CD4-positive, alpha-beta memory T cell (primary cell): ENCODE measurements at regions not wholly inside any gene's neighbourhood (a gene's known extent, or its start where the extent isn't known, plus 50 kb on each side); places are given as distances from the start of the nearest gene placed in this dataset.

ENCODE experiments used
- CTCF ChIA-PET: fragments of 350-600 bp; sonication (Branson Sonifier 250); formaldehyde crosslinking; loops from one replicate; lab custom pipeline; 2021; ENCODE audit warnings: inconsistent platforms; ENCODE audit not compliant: partially characterized antibody; lab: Charles Lee
- POLR2A ChIA-PET: fragments of 350-600 bp; sonication (Branson Sonifier 250); formaldehyde crosslinking; loops from one replicate; lab custom pipeline; 2021; ENCODE audit not compliant: partially characterized antibody; lab: Charles Lee
- DNase-seq, 5 donors: peaks; one replicate each; pipeline versions ENCODE4 v3.0.0 to v3.0.0-alpha.2; 2020 to 2022; ENCODE audit warnings: mixed read lengths in 1 of 5
- H3K27ac ChIP-seq: one replicate; pipeline ENCODE4 v1.7.0; 2013; ENCODE audit warnings: low read depth, low read length
- H3K27me3 ChIP-seq: 2 replicates; pipeline ENCODE4 v1.7.0; 2013; ENCODE audit warnings: mild to moderate bottlenecking, low read length, moderate library complexity; ENCODE audit not compliant: insufficient read depth
- H3K36me3 ChIP-seq: 2 replicates; pipeline ENCODE4 v1.7.0; 2013; ENCODE audit warnings: mild to moderate bottlenecking, low read length, moderate library complexity; ENCODE audit not compliant: insufficient read depth
- H3K4me1 ChIP-seq: 2 replicates; pipeline ENCODE4 v1.7.0; 2013; ENCODE audit warnings: mild to moderate bottlenecking, low read length, moderate library complexity; ENCODE audit not compliant: insufficient read depth
- H3K4me3 ChIP-seq, 2 donors: one replicate each; pipeline ENCODE4 v1.7.0; 2013; ENCODE audit warnings: low read length in 2 of 2, mild to moderate bottlenecking in 1 of 2
- H3K9me3 ChIP-seq, 2 donors: one replicate each; pipeline ENCODE4 v1.7.0; 2013; ENCODE audit warnings: low read length in 2 of 2, control low read depth in 1 of 2; ENCODE audit not compliant: control insufficient read depth in 1 of 2
- H3K27ac Mint-ChIP-seq, 7 donors: one replicate each; pipeline ENCODE4 v1.8.0; 2020 to 2021; ENCODE audit warnings: mixed read lengths in 7 of 7, mild to moderate bottlenecking in 6 of 7, inconsistent platforms in 3 of 7, moderate library complexity in 3 of 7
- H3K27me3 Mint-ChIP-seq, 2 donors: one replicate each; pipeline ENCODE4 v1.8.0; 2020 to 2021; ENCODE audit warnings: mixed read lengths in 2 of 2
- H3K36me3 Mint-ChIP-seq, 2 donors: one replicate each; pipeline ENCODE4 v1.8.0; 2020 to 2021; ENCODE audit warnings: mixed read lengths in 2 of 2, inconsistent platforms in 1 of 2, mild to moderate bottlenecking in 1 of 2
- H3K4me1 Mint-ChIP-seq, 4 donors: one replicate each; pipeline ENCODE4 v1.8.0; 2020 to 2021; ENCODE audit warnings: mixed read lengths in 4 of 4, mild to moderate bottlenecking in 1 of 4
- H3K4me3 Mint-ChIP-seq, 8 donors: one replicate each; pipeline ENCODE4 v1.8.0; 2020 to 2021; ENCODE audit warnings: mixed read lengths in 8 of 8, mild to moderate bottlenecking in 7 of 8, moderate library complexity in 6 of 8, inconsistent platforms in 3 of 8
- H3K9me3 Mint-ChIP-seq, 8 donors: one replicate each; pipeline ENCODE4 v1.8.0; 2020 to 2021; ENCODE audit warnings: mixed read lengths in 8 of 8, mild to moderate bottlenecking in 5 of 8, inconsistent platforms in 3 of 8, moderate library complexity in 1 of 8
- intact Hi-C: fragments of 100-400 bp; cut with micrococcal nuclease; formaldehyde crosslinking; loops from one replicate; pipeline ENCODE4 v1.15.1; 2023

DNA sequence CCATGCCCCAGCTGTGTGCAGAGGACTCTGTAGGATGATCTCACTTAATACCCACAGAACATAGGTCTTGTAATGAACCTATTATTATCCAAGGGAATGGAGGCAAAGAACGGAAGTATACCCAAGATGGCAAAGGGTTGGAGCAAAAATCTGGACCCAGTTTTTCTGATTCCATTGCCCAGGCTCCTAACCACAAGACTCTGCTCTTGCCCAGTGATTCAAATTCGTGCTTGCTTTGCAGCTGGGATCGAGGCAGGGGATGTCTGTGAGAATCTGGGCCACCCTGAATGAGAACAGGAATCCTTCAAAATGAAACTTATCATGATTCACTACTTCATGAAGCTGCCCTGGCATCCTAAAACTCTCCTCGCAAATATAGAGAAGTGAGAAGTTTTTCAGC, 97.5 kb upstream of the KCNJ6 start:
- Mint-ChIP-seq H3K4me3 (no peak overlapping the region), H3K36me3 (no peaks in the 10 kb centered on the region), H3K4me1 (no peaks in the 10 kb centered on the region), H3K27me3 (peaks cover 2% of the 10 kb centered on the region in 2 donors), H3K27ac (no peak overlapping the region), H3K9me3 (peaks cover 0 to 11% (median 5%) of the 10 kb centered on the region in 8 donors)
- ChIA-PET POLR2A (no interaction called here), CTCF (no interaction called here)
- Histone ChIP-seq H3K27ac (no peak overlapping the region), H3K36me3 (no peaks in the 10 kb centered on the region), H3K9me3 (no peaks in the 10 kb centered on the region), H3K27me3 (no peaks in the 10 kb centered on the region), H3K4me3 (no peak overlapping the region), H3K4me1 (no peaks in the 10 kb centered on the region)
- intact Hi-C loops, result no loop called here
- no peak for DNase-seq

DNA sequence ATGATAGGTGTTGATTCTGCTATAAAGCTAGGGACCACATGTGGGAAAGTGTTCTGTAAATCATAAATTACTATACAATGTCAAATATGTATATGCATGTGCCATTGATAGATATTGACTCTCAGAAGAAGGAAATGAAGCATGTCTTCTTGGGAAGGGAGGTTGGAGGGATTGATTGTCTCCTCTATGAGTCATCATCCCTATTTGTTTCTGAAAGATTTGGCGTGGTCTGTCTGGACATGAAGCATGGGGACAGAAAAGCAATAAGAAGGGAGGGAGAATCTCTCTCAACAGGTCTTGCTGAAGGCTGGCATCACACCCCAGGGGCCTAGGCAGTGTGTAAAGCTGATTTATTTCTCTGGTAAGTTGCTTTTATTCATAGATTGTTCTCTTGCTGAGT, 98.0 kb upstream of the KCNJ6 start:
- Mint-ChIP-seq H3K9me3 (peaks cover 0 to 13% (median 5%) of the 10 kb centered on the region in 8 donors), H3K4me1 (no peaks in the 10 kb centered on the region), H3K4me3 (no peak overlapping the region), H3K36me3 (no peaks in the 10 kb centered on the region), H3K27ac (no peak overlapping the region), H3K27me3 (peaks cover 2% of the 10 kb centered on the region in 2 donors)
- Histone ChIP-seq H3K36me3 (no peaks in the 10 kb centered on the region), H3K4me3 (no peak overlapping the region), H3K27me3 (no peaks in the 10 kb centered on the region), H3K4me1 (no peaks in the 10 kb centered on the region), H3K9me3 (no peaks in the 10 kb centered on the region), H3K27ac (no peak overlapping the region)
- intact Hi-C loops, result no loop called here
- POLR2A ChIA-PET, result no interaction called here
- no peak for DNase-seq
- CTCF ChIA-PET, result no interaction called here

DNA sequence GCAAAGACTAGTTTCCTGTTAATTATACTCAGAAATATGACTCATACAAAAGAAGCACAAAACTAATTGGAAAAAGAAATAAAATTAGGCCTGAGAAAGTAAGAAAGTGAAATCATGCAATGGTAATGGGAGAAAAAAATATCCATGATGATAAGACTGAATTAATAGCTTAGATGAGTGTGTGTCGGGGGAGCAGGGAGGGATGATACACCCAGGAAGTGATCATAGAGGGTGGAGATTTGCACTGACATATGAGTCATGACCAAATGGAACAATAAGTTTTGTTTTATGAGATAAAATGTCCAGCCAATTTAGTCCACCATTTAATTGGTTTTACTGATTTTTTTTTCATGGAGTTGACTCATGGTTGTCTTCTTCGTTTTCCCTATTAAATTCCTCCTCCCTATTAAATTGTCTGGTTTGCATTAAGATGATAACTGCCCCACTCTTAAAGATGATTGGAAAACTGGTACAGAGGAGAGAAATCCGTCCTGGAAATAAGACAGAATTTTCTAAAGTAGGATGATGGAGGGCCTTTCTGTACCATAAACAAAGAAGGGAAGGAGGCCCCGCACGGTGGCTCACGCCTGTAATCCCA, 111.7 kb upstream of the KCNJ6 start:
- intact Hi-C loops, result no loop called here

DNA sequence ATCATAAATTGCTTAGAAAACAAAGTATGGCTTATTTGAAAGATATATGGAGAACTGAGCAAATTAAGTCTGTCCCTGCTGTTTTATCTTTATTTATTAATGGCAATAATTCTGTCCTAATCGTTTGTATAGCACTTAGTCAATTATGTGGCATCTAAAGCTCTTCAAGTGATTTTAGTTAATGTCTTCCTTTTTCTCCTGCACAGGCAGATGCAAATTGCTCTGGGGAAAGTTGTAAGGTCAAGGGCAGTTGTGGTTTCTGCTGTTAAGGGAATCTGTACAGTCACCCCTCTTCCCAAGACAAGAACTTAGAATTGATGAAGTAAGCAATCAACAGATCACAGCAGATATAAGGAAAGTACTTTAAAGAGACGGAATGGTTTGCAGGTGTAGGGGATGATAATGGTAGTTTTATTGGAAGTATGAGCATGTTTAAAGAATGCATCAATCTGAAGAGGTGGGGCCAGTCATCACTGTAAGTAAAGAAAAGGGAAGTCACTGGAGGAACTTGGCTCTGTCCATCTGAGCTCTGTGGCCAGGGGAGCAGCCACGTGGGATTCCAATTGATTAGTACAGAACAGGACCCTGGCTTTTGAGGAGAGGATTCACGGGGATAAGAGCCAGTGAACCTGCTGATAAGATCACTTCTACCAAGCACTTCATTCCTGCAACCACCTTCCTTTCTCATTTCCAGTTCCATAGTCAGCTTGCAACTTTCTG, 116.0 kb upstream of the KCNJ6 start:
- H3K27ac Mint-ChIP-seq, result no peak overlapping the region
- no peaks in the 10 kb centered on the region for H3K27me3 ChIP-seq
- H3K4me3 Mint-ChIP-seq, result no peak overlapping the region
- intact Hi-C loops, result no loop called here
- peaks cover 0 to under 1% (median 0%) of the 10 kb centered on the region in 8 donors for H3K9me3 Mint-ChIP-seq
- H3K36me3 Mint-ChIP-seq, result no peaks in the 10 kb centered on the region
- H3K4me1 Mint-ChIP-seq, result no peaks in the 10 kb centered on the region
- ChIA-PET CTCF (no interaction called here), POLR2A (no interaction called here)
- H3K9me3 ChIP-seq, result no peaks in the 10 kb centered on the region
- no peaks in the 10 kb centered on the region for H3K4me1 ChIP-seq
- peaks cover 0 to 3% of the 10 kb centered on the region in 2 donors for H3K27me3 Mint-ChIP-seq
- H3K27ac ChIP-seq, result no peak overlapping the region
- no peak for DNase-seq
- H3K4me3 ChIP-seq, result no peak overlapping the region
- no peaks in the 10 kb centered on the region for H3K36me3 ChIP-seq

More for the DNA sequence above, 111.7 kb upstream of the KCNJ6 start:
- ChIA-PET POLR2A (no interaction called here), CTCF (interaction anchor here (1.0 kb wide), 1 partner anchor 8 kb away, joined by 3 read pairs; no protein-coding TSS in a partner anchor)
- Mint-ChIP-seq H3K9me3 (no peaks in the 10 kb centered on the region), H3K27ac (no peak overlapping the region), H3K4me1 (no peaks in the 10 kb centered on the region), H3K36me3 (no peaks in the 10 kb centered on the region), H3K4me3 (no peak overlapping the region), H3K27me3 (peaks cover 0 to 3% of the 10 kb centered on the region in 2 donors)
- H3K4me1 ChIP-seq, result no peaks in the 10 kb centered on the region
- no peaks in the 10 kb centered on the region for H3K9me3 ChIP-seq
- H3K36me3 ChIP-seq, result no peaks in the 10 kb centered on the region
- DNase-seq, result no peak
- H3K27ac ChIP-seq, result no peak overlapping the region
- H3K27me3 ChIP-seq, result no peaks in the 10 kb centered on the region
- no peak overlapping the region for H3K4me3 ChIP-seq

DNA sequence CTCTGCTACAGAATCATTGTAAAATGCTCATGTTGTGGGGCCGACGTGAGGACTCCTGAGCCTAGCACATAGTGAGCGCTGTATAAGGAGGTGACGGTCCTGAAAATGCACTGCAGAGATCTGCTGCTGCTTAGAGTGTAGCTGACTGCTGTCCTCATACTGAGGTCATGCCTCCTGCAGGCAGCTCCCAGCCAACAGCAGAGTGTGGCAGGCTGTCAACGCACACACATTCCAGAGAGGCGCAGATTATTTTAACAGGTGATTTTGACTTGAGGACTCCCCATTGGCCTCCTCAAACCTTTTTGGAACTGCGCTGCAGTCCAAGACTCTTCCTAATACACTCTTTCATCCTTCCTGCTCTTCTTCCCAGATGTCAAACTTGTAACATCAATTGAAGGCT, 119.8 kb upstream of the KCNJ6 start:
- no peaks in the 10 kb centered on the region for H3K36me3 ChIP-seq
- H3K27me3 ChIP-seq, result no peaks in the 10 kb centered on the region
- no peaks in the 10 kb centered on the region for H3K9me3 ChIP-seq
- POLR2A ChIA-PET, result no interaction called here
- no peak overlapping the region for H3K27ac ChIP-seq
- no peak for DNase-seq
- Mint-ChIP-seq H3K27ac (no peak overlapping the region), H3K36me3 (no peaks in the 10 kb centered on the region), H3K27me3 (peaks cover 0 to 3% of the 10 kb centered on the region in 2 donors), H3K9me3 (peaks cover 0 to 3% (median 0%) of the 10 kb centered on the region in 8 donors), H3K4me1 (no peaks in the 10 kb centered on the region), H3K4me3 (no peak overlapping the region)
- intact Hi-C loops, result no loop called here
- H3K4me3 ChIP-seq, result no peak overlapping the region
- CTCF ChIA-PET, result no interaction called here
- H3K4me1 ChIP-seq, result no peaks in the 10 kb centered on the region

DNA sequence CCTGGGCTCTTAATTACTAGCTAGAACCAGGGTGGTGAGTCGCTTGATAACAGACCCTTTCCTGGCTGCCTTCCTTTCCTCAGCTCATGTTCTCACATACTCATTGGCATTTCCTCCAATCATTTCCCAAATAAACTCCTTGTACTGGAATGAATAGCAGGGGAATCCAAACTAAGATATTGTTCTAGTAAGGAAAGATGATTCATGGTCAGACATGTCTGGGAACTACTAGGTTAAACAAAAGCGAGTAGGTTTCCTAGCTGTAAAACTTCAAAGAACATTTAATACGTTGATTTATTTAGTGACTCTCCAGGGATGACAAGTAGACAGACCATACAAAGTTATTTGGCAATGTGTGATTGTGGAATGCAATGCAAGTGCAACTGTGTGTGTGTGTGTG, 121.2 kb upstream of the KCNJ6 start:
- H3K4me3 Mint-ChIP-seq, result no peak overlapping the region
- no peaks in the 10 kb centered on the region for H3K36me3 Mint-ChIP-seq
- H3K9me3 ChIP-seq, result no peaks in the 10 kb centered on the region
- H3K9me3 Mint-ChIP-seq, result peaks cover 0 to 3% (median 0%) of the 10 kb centered on the region in 8 donors
- H3K36me3 ChIP-seq, result no peaks in the 10 kb centered on the region
- no peak overlapping the region for H3K4me3 ChIP-seq
- intact Hi-C loops, result no loop called here
- CTCF ChIA-PET, result no interaction called here
- POLR2A ChIA-PET, result no interaction called here
- H3K27ac Mint-ChIP-seq, result no peak overlapping the region
- no peaks in the 10 kb centered on the region for H3K4me1 Mint-ChIP-seq
- H3K27me3 Mint-ChIP-seq, result peaks cover 0 to 2% of the 10 kb centered on the region in 2 donors
- no peaks in the 10 kb centered on the region for H3K27me3 ChIP-seq
- no peak overlapping the region for H3K27ac ChIP-seq
- no peaks in the 10 kb centered on the region for H3K4me1 ChIP-seq
- DNase-seq, result no peak

DNA sequence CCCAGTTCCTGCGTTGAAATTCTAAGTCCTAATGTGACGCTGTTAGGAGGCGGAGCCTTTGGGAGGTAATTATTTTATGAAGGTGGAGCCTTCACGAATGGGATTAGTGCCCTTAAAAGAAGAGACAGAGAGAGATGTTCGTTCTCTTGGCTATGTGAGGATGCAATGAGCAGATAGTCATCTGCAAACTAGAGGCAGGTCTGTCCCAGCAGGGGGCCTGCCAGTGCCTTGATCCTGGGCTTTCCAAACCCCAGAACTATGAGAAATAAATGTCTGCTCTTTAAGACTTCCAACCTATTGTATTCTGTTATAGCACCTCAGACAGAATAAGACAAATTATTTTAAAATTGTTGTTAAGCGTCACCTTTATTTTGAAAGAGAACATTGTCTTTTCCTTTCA, 123.1 kb upstream of the KCNJ6 start:
- H3K4me1 ChIP-seq, result no peaks in the 10 kb centered on the region
- no peak for DNase-seq
- intact Hi-C loops, result no loop called here
- no peaks in the 10 kb centered on the region for H3K36me3 ChIP-seq
- H3K4me1 Mint-ChIP-seq, result no peaks in the 10 kb centered on the region
- H3K4me3 ChIP-seq, result no peak overlapping the region
- H3K9me3 Mint-ChIP-seq, result peaks cover 0 to 3% (median 0%) of the 10 kb centered on the region in 8 donors
- H3K27me3 ChIP-seq, result no peaks in the 10 kb centered on the region
- no peaks in the 10 kb centered on the region for H3K36me3 Mint-ChIP-seq
- no peak overlapping the region for H3K27ac ChIP-seq
- H3K27ac Mint-ChIP-seq, result no peak overlapping the region
- H3K4me3 Mint-ChIP-seq, result no peak overlapping the region
- no peaks in the 10 kb centered on the region for H3K9me3 ChIP-seq
- peaks cover 0 to 2% of the 10 kb centered on the region in 2 donors for H3K27me3 Mint-ChIP-seq
- CTCF ChIA-PET, result no interaction called here
- POLR2A ChIA-PET, result no interaction called here
